ENCODE measurements at regions not wholly inside any gene's neighbourhood (a gene's known extent, or its start where the extent isn't known, plus 50 kb on each side); places are given as distances from the start of the nearest gene placed in this dataset.
"Not testable (repeated sequence)": the region's sequence is repeated elsewhere in the genome, so short reads cannot be mapped to it uniquely, and the experiment has no call there.

GRCh38 chr1:144532156-144532607 is 60.5 kb upstream of the PPIAL4F start:
- H3K9me2 ChIP-seq (ENCODE audit: insufficient read depth, low read length); H3K36me3 ChIP-seq (ENCODE audit: insufficient read depth, low read length); H3K4me3 ChIP-seq (ENCODE audit: low read depth, low read length, poor library complexity, severe bottlenecking); H2AFZ ChIP-seq (ENCODE audit: low read length); H4K20me1 ChIP-seq (ENCODE audit: insufficient read depth, low read length); CTCF ChIA-PET (ENCODE audit: unreplicated experiment); H3K79me2 ChIP-seq (ENCODE audit: insufficient read depth, low read depth, low read length); H3K4me1 ChIP-seq (ENCODE audit: insufficient read depth, low read length, poor library complexity, severe bottlenecking); H3K27ac ChIP-seq (ENCODE audit: low read depth, low read length, poor library complexity, severe bottlenecking); DNase-seq (ENCODE audit: low spot score); intact Hi-C loops (cut with micrococcal nuclease; ENCODE audit: unreplicated experiment); POLR2A ChIA-PET; H3K9me3 ChIP-seq (ENCODE audit: low read length); BruUV-seq (replicated peaks); H3K4me2 ChIP-seq (ENCODE audit: low read length): not testable (repeated sequence)
- peak; percentile 63 for TF ChIP-seq CTCF (conservative IDR thresholded peaks at IDR 0.05; ENCODE audit: low read length)

GRCh38 chr1:144533480-144533879 is 59.2 kb upstream of the PPIAL4F start:
- H3K36me3 ChIP-seq (ENCODE audit: insufficient read depth, low read length); H3K9me2 ChIP-seq (ENCODE audit: insufficient read depth, low read length); H3K27ac ChIP-seq (ENCODE audit: low read depth, low read length, poor library complexity, severe bottlenecking); CTCF ChIA-PET (ENCODE audit: unreplicated experiment); DNase-seq (ENCODE audit: low spot score); H2AFZ ChIP-seq (ENCODE audit: low read length); H3K4me1 ChIP-seq (ENCODE audit: insufficient read depth, low read length, poor library complexity, severe bottlenecking); BruUV-seq (replicated peaks); H3K4me2 ChIP-seq (ENCODE audit: low read length); H3K9me3 ChIP-seq (ENCODE audit: low read length); H4K20me1 ChIP-seq (ENCODE audit: insufficient read depth, low read length); POLR2A ChIA-PET; intact Hi-C loops (cut with micrococcal nuclease; ENCODE audit: unreplicated experiment); H3K79me2 ChIP-seq (ENCODE audit: insufficient read depth, low read depth, low read length); H3K4me3 ChIP-seq (ENCODE audit: low read depth, low read length, poor library complexity, severe bottlenecking): not testable (repeated sequence)

- H4K20me1 ChIP-seq (ENCODE audit: insufficient read depth, low read length); H3K9me3 ChIP-seq (ENCODE audit: low read length); H3K4me2 ChIP-seq (ENCODE audit: low read length); H3K4me1 ChIP-seq (ENCODE audit: insufficient read depth, low read length, poor library complexity, severe bottlenecking); BruUV-seq (replicated peaks); H3K79me2 ChIP-seq (ENCODE audit: insufficient read depth, low read depth, low read length); CTCF ChIA-PET (ENCODE audit: unreplicated experiment); H3K4me3 ChIP-seq (ENCODE audit: low read depth, low read length, poor library complexity, severe bottlenecking); H2AFZ ChIP-seq (ENCODE audit: low read length); H3K9me2 ChIP-seq (ENCODE audit: insufficient read depth, low read length); H3K27ac ChIP-seq (ENCODE audit: low read depth, low read length, poor library complexity, severe bottlenecking); POLR2A ChIA-PET; H3K36me3 ChIP-seq (ENCODE audit: insufficient read depth, low read length); DNase-seq (ENCODE audit: low spot score); intact Hi-C loops (cut with micrococcal nuclease; ENCODE audit: unreplicated experiment): not testable (repeated sequence)
Measured at GRCh38 chr1:144534286-144534685, 58.4 kb upstream of the PPIAL4F start.

GRCh38 chr1:144536677-144537076 is 56.0 kb upstream of the PPIAL4F start:
- H3K4me3 ChIP-seq (ENCODE audit: low read depth, low read length, poor library complexity, severe bottlenecking); H3K4me1 ChIP-seq (ENCODE audit: insufficient read depth, low read length, poor library complexity, severe bottlenecking); H3K36me3 ChIP-seq (ENCODE audit: insufficient read depth, low read length); POLR2A ChIA-PET; H3K9me2 ChIP-seq (ENCODE audit: insufficient read depth, low read length); H3K4me2 ChIP-seq (ENCODE audit: low read length); intact Hi-C loops (cut with micrococcal nuclease; ENCODE audit: unreplicated experiment); H2AFZ ChIP-seq (ENCODE audit: low read length); BruUV-seq (replicated peaks); CTCF ChIA-PET (ENCODE audit: unreplicated experiment); DNase-seq (ENCODE audit: low spot score); H3K79me2 ChIP-seq (ENCODE audit: insufficient read depth, low read depth, low read length); H3K9me3 ChIP-seq (ENCODE audit: low read length); H4K20me1 ChIP-seq (ENCODE audit: insufficient read depth, low read length); H3K27ac ChIP-seq (ENCODE audit: low read depth, low read length, poor library complexity, severe bottlenecking): not testable (repeated sequence)

GRCh38 chr1:144537234-144537633 is 55.5 kb upstream of the PPIAL4F start:
- H2AFZ ChIP-seq (ENCODE audit: low read length); BruUV-seq (replicated peaks); H3K4me2 ChIP-seq (ENCODE audit: low read length); H3K4me1 ChIP-seq (ENCODE audit: insufficient read depth, low read length, poor library complexity, severe bottlenecking); H3K36me3 ChIP-seq (ENCODE audit: insufficient read depth, low read length); DNase-seq (ENCODE audit: low spot score); H4K20me1 ChIP-seq (ENCODE audit: insufficient read depth, low read length); H3K27ac ChIP-seq (ENCODE audit: low read depth, low read length, poor library complexity, severe bottlenecking); H3K79me2 ChIP-seq (ENCODE audit: insufficient read depth, low read depth, low read length); H3K4me3 ChIP-seq (ENCODE audit: low read depth, low read length, poor library complexity, severe bottlenecking); H3K9me3 ChIP-seq (ENCODE audit: low read length); H3K9me2 ChIP-seq (ENCODE audit: insufficient read depth, low read length); CTCF ChIA-PET (ENCODE audit: unreplicated experiment); intact Hi-C loops (cut with micrococcal nuclease; ENCODE audit: unreplicated experiment); POLR2A ChIA-PET: not testable (repeated sequence)

- H3K4me2 ChIP-seq (ENCODE audit: low read length); H3K36me3 ChIP-seq (ENCODE audit: insufficient read depth, low read length); H3K9me3 ChIP-seq (ENCODE audit: low read length); POLR2A ChIA-PET; H3K79me2 ChIP-seq (ENCODE audit: insufficient read depth, low read depth, low read length); intact Hi-C loops (cut with micrococcal nuclease; ENCODE audit: unreplicated experiment); BruUV-seq (replicated peaks); H3K27ac ChIP-seq (ENCODE audit: low read depth, low read length, poor library complexity, severe bottlenecking); DNase-seq (ENCODE audit: low spot score); CTCF ChIA-PET (ENCODE audit: unreplicated experiment); H3K4me1 ChIP-seq (ENCODE audit: insufficient read depth, low read length, poor library complexity, severe bottlenecking); H4K20me1 ChIP-seq (ENCODE audit: insufficient read depth, low read length); H3K9me2 ChIP-seq (ENCODE audit: insufficient read depth, low read length); H3K4me3 ChIP-seq (ENCODE audit: low read depth, low read length, poor library complexity, severe bottlenecking); H2AFZ ChIP-seq (ENCODE audit: low read length): not testable (repeated sequence)
Measured at GRCh38 chr1:144538736-144539135, 54.0 kb upstream of the PPIAL4F start.
